Endodermal cell (in vitro differentiated cells): ENCODE measurements at regions not wholly inside any gene's neighbourhood (a gene's known extent, or its start where the extent isn't known, plus 50 kb on each side); places are given as distances from the start of the nearest gene placed in this dataset.

Source experiments
- DNase-seq: peaks from one replicate; pipeline ENCODE4 v3.0.0-alpha.2; 2017
- H3K27ac ChIP-seq: 2 replicates; pipeline ENCODE4 v1.5.1; 2013; ENCODE audit warnings: mild to moderate bottlenecking, low read depth, low read length, moderate library complexity
- H3K27me3 ChIP-seq: 2 replicates; pipeline ENCODE4 v1.6.1; 2013; ENCODE audit warnings: mild to moderate bottlenecking, low read length, moderate library complexity; ENCODE audit not compliant: insufficient read depth, control insufficient read depth, poor library complexity, severe bottlenecking
- H3K36me3 ChIP-seq: 2 replicates; pipeline ENCODE4 v1.7.0; 2013; ENCODE audit warnings: mild to moderate bottlenecking, low read length, moderate library complexity; ENCODE audit not compliant: control insufficient read depth, insufficient read depth
- H3K4me1 ChIP-seq: one replicate; pipeline ENCODE4 v1.7.0; 2013; ENCODE audit warnings: low read length; ENCODE audit not compliant: control insufficient read depth, insufficient read depth
- H3K4me3 ChIP-seq: 2 replicates; pipeline ENCODE4 v1.5.1; 2013; ENCODE audit warnings: mild to moderate bottlenecking, low read length, moderate library complexity
- H3K9ac ChIP-seq: 2 replicates; pipeline ENCODE4 v1.6.1; 2013; ENCODE audit warnings: mild to moderate bottlenecking, low read length, moderate library complexity; ENCODE audit not compliant: poor library complexity, severe bottlenecking; ENCODE audit errors: extremely low read depth
- H3K9me3 ChIP-seq: 2 replicates; pipeline ENCODE4 v1.6.1; 2013; ENCODE audit warnings: mild to moderate bottlenecking, low read length, moderate library complexity; ENCODE audit not compliant: control insufficient read depth
- H3K27ac Mint-ChIP-seq: 2 replicates; pipeline ENCODE4 v1.8.0; 2020; ENCODE audit warnings: mixed read lengths
- H3K27me3 Mint-ChIP-seq: 2 replicates; pipeline ENCODE4 v1.8.0; 2021; ENCODE audit warnings: mild to moderate bottlenecking, mixed read lengths; ENCODE audit not compliant: insufficient read depth
- H3K36me3 Mint-ChIP-seq: 2 replicates; pipeline ENCODE4 v1.8.0; 2020; ENCODE audit warnings: low read depth, mixed read lengths
- H3K4me1 Mint-ChIP-seq: 2 replicates; pipeline ENCODE4 v1.8.0; 2020; ENCODE audit warnings: mixed read lengths
- H3K4me3 Mint-ChIP-seq: 2 replicates; pipeline ENCODE4 v1.8.0; 2020; ENCODE audit warnings: mild to moderate bottlenecking, moderate library complexity, mixed read lengths
- H3K9me3 Mint-ChIP-seq: 2 replicates; pipeline ENCODE4 v1.8.0; 2020; ENCODE audit warnings: mild to moderate bottlenecking, mixed read lengths
- WGBS, 2 experiments: methylation state at CpG; one replicate each; pipeline versions ENCODE4 v1.1.5 to v1.1.7; 2013; ENCODE audit warnings: missing lambda C conversion rate in 2 of 2, mixed read lengths in 1 of 2; ENCODE audit not compliant: insufficient coverage in 1 of 2, insufficient read length in 1 of 2; 5-methylcytosine and 5-hydroxymethylcytosine counted together
- TF ChIP-seq, protein P1 (sequence below): fragments of 200-600 bp; sonication (generic); conservative IDR thresholded peaks from 2 replicates; pipeline ENCODE4 v1.5.0; 2021; ENCODE audit warnings: antibody characterized with exemption, mild to moderate bottlenecking

DNA sequence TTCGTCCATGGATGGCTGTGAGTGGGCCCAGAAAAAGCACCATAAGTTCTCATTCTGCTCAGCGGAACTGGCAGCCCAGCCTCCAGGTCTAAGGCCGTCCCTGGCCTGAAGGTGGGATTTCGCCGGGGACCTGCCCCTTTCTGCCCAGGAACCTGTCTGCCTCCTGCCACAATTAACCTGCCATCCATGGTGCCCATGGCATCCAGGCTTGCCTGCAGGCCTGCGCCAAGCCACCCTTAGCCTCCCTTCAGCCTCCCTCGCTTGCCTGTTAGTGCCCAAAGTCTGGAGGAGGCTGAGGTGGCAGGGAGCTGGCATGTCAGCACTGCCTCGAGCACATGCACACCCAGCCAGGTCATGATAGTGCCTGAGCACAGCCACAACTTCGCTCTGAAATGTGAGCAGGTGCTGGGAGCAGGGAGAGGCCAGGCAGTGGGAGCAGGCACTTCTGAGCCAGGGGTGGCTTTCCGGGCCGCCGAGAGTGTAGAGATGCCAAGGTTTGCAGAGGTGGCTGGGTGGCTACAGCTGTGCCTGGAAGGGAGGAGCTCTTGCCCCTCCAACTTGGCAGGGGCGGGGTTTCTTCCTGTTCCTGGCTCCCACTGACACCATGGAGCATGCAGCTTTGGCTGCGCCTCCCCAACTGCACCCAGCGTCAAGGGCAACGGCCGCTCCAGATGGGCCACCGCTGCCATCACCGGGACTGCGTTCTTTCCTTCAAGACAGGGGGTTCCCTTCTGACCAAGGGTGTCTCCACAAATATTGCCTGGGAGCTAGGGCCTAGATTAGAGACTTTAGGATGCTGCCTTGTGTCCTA, 648.9 kb upstream of the VRK2 start:
- H3K9me3 ChIP-seq: no peaks in the 10 kb centered on the region
- no peak overlapping the region for H3K4me3 ChIP-seq
- H3K27ac ChIP-seq: no peak overlapping the region
- WGBS, 2 experiments: 91 to 97% methylated on average over 9 to 20 of the region's 20 CpGs
- Mint-ChIP-seq H3K4me3 (no peak overlapping the region), H3K27ac (no peak overlapping the region), H3K4me1 (no peaks in the 10 kb centered on the region), H3K27me3 (no peaks in the 10 kb centered on the region), H3K9me3 (no peaks in the 10 kb centered on the region), H3K36me3 (no peaks in the 10 kb centered on the region)
- H3K9ac ChIP-seq: no peak overlapping the region
- TF ChIP-seq, protein P1, sequence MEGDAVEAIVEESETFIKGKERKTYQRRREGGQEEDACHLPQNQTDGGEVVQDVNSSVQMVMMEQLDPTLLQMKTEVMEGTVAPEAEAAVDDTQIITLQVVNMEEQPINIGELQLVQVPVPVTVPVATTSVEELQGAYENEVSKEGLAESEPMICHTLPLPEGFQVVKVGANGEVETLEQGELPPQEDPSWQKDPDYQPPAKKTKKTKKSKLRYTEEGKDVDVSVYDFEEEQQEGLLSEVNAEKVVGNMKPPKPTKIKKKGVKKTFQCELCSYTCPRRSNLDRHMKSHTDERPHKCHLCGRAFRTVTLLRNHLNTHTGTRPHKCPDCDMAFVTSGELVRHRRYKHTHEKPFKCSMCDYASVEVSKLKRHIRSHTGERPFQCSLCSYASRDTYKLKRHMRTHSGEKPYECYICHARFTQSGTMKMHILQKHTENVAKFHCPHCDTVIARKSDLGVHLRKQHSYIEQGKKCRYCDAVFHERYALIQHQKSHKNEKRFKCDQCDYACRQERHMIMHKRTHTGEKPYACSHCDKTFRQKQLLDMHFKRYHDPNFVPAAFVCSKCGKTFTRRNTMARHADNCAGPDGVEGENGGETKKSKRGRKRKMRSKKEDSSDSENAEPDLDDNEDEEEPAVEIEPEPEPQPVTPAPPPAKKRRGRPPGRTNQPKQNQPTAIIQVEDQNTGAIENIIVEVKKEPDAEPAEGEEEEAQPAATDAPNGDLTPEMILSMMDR: no peak
- DNase-seq: no peak
- H3K36me3 ChIP-seq: no peaks in the 10 kb centered on the region
- no peaks in the 10 kb centered on the region for H3K4me1 ChIP-seq
- H3K27me3 ChIP-seq: no peaks in the 10 kb centered on the region

DNA sequence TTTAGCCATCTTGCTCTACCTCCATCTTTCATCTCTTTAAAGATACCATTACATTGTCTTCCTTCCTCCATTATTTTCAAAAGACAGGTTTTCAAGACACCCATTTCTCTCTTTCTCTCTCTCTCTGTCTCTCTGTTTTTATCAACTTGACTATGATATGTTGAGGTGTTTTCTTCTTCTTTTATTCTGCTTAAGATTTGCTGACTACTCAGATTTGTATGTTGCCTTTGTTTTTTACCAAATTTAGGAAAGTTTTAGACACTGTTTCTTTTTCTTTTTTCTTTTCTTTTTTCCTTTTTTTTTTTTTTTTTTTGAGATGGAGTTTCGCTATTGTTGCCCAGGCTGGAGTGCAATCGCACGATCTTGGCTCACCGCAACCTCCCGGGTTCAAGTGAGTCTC, 647.5 kb upstream of the VRK2 start:
- TF ChIP-seq, protein P1: no peak
- no peak overlapping the region for H3K27ac Mint-ChIP-seq

DNA sequence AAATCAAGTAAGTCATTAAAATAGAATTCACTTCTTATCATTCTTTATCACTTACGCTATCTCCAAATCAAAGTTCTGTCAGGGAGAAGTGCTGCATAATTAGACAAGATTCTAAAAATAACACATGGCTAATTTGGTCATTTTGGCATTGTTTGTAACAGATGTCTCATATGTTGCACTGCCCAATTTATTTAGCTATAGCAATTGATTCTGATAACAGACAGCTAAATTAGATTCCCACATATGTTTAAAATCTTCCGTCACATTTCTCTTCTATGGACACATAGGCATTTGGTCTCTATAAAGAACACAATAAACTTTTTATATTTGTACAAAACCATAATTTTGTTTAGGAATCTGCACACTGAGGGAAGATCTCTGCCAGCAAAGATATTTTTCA, 644.5 kb upstream of the VRK2 start:
- Histone ChIP-seq H3K4me1 (peaks cover 4% of the 10 kb centered on the region), H3K9me3 (no peaks in the 10 kb centered on the region), H3K4me3 (no peak overlapping the region), H3K27ac (no peak overlapping the region), H3K9ac (no peak overlapping the region), H3K36me3 (no peaks in the 10 kb centered on the region), H3K27me3 (no peaks in the 10 kb centered on the region)
- Mint-ChIP-seq H3K36me3 (no peaks in the 10 kb centered on the region), H3K27me3 (no peaks in the 10 kb centered on the region), H3K4me1 (peaks cover 10% of the 10 kb centered on the region), H3K9me3 (no peaks in the 10 kb centered on the region), H3K4me3 (no peak overlapping the region), H3K27ac (no peak overlapping the region)
- WGBS, 2 experiments: 97 to 100% methylated on average over 1 to 2 of the region's 2 CpGs
- no peak for DNase-seq
- TF ChIP-seq, protein P1: no peak

More for the DNA sequence above, 647.5 kb upstream of the VRK2 start:
- WGBS, 2 experiments: 93 to 100% methylated on average over 4 to 5 of the region's 5 CpGs
- no peaks in the 10 kb centered on the region for H3K27me3 ChIP-seq
- peaks cover 4% of the 10 kb centered on the region for H3K4me1 Mint-ChIP-seq
- H3K27me3 Mint-ChIP-seq: no peaks in the 10 kb centered on the region
- no peak overlapping the region for H3K4me3 ChIP-seq
- H3K4me3 Mint-ChIP-seq: no peak overlapping the region
- no peak overlapping the region for H3K27ac ChIP-seq
- H3K9me3 ChIP-seq: no peaks in the 10 kb centered on the region
- no peaks in the 10 kb centered on the region for H3K9me3 Mint-ChIP-seq
- H3K36me3 ChIP-seq: no peaks in the 10 kb centered on the region
- no peaks in the 10 kb centered on the region for H3K36me3 Mint-ChIP-seq
- H3K9ac ChIP-seq: no peak overlapping the region
- DNase-seq: no peak
- peaks cover 4% of the 10 kb centered on the region for H3K4me1 ChIP-seq
